Keratinocyte (primary cell): ENCODE measurements at regions not wholly inside any gene's neighbourhood (a gene's known extent, or its start where the extent isn't known, plus 50 kb on each side); places are given as distances from the start of the nearest gene placed in this dataset.

Source experiments
- CTCF ChIP-seq, 3 experiments: IDR thresholded peaks in 1 of 3; conservative IDR thresholded peaks in 1 of 3; optimal IDR thresholded peaks in 1 of 3; 2 replicates in 2 of 3; 3 replicates in 1 of 3; pipeline versions ENCODE3 to v1.5.1; 2011; ENCODE audit warnings: low read length in 3 of 3, mild to moderate bottlenecking in 3 of 3, moderate library complexity in 2 of 3, control low read depth in 1 of 3, inconsistent platforms in 1 of 3; ENCODE audit not compliant: insufficient read depth in 2 of 3; ENCODE audit errors: extremely low read depth in 1 of 3
- EZH2 ChIP-seq: IDR thresholded peaks from one replicate; pipeline ENCODE4 v1.6.1; 2012; ENCODE audit warnings: inconsistent platforms, mild to moderate bottlenecking, low read length, moderate library complexity

- TF ChIP-seq CTCF (optimal IDR thresholded peaks at IDR 0.05 in 1 of 3, IDR thresholded peaks at IDR 0.05 in 1 of 3, conservative IDR thresholded peaks at IDR 0.05 in 1 of 3; ENCODE audit: extremely low read depth in 1 of 3, insufficient read depth in 2 of 3, low read length in 3 of 3) (no peak), EZH2 (no peak)
These were observed 99.9 kb downstream of the MPP7 start for GRCh38 chr10:28202941-28203352.
